ENCODE measurements at regions not wholly inside any gene's neighbourhood (a gene's known extent, or its start where the extent isn't known, plus 50 kb on each side); places are given as distances from the start of the nearest gene placed in this dataset.

- intact Hi-C loops (cut with DNase I), result no loop called here
- 89% methylated on average over 3 of the region's 3 CpGs for WGBS (ENCODE audit: insufficient coverage, low coverage, low lambda C conversion rate, missing lambda C conversion rate)
- H3K4me3 ChIP-seq, result no peak overlapping the region
- DNase-seq (no peak), ATAC-seq (no peak)
- H3K27me3 ChIP-seq, result no peaks in the 10 kb centered on the region
- no peaks in the 10 kb centered on the region for H3K9me3 ChIP-seq
- no peak overlapping the region for H3K27ac ChIP-seq
- no peak for TF ChIP-seq POLR2A (IDR thresholded peaks at IDR 0.05)
- no peak for TF ChIP-seq CTCF (IDR thresholded peaks at IDR 0.05)
- peaks cover 0 to 11% (median 0%) of the 10 kb centered on the region in 4 donors for H3K4me1 ChIP-seq
- no peaks in the 10 kb centered on the region for H3K36me3 ChIP-seq
Observed at GRCh38 chr22:25510876-25511275, 53.6 kb upstream of the GRK3 start.

- ATAC-seq (no peak), DNase-seq (no peak)
- Histone ChIP-seq H3K27me3 (no peaks in the 10 kb centered on the region), H3K27ac (no peak overlapping the region), H3K9me3 (no peaks in the 10 kb centered on the region), H3K36me3 (no peaks in the 10 kb centered on the region), H3K4me1 (peaks cover 0 to 11% (median 0%) of the 10 kb centered on the region in 4 donors), H3K4me3 (no peak overlapping the region)
- TF ChIP-seq CTCF (IDR thresholded peaks at IDR 0.05), result no peak
- no peak for TF ChIP-seq POLR2A (IDR thresholded peaks at IDR 0.05)
- intact Hi-C loops (cut with DNase I), result no loop called here
- WGBS (ENCODE audit: insufficient coverage, low coverage, low lambda C conversion rate, missing lambda C conversion rate), result 88% methylated on average over 3 of the region's 3 CpGs
Observed at GRCh38 chr22:25511725-25512124, 52.8 kb upstream of the GRK3 start.

- ATAC-seq, result no peak
- no peaks in the 10 kb centered on the region for H3K36me3 ChIP-seq
- H3K4me3 ChIP-seq, result no peak overlapping the region
- intact Hi-C loops (cut with DNase I), result no loop called here
- 81% methylated on average over 11 of the region's 13 CpGs for WGBS (ENCODE audit: insufficient coverage, low coverage, low lambda C conversion rate, missing lambda C conversion rate)
- no peak for DNase-seq
- peaks cover 0 to 1% (median 0%) of the 10 kb centered on the region in 4 donors for H3K4me1 ChIP-seq
- no peak for TF ChIP-seq POLR2A (IDR thresholded peaks at IDR 0.05)
- no peak for TF ChIP-seq CTCF (IDR thresholded peaks at IDR 0.05)
- H3K27me3 ChIP-seq, result no peaks in the 10 kb centered on the region
- no peaks in the 10 kb centered on the region for H3K9me3 ChIP-seq
- no peak overlapping the region for H3K27ac ChIP-seq
Observed at GRCh38 chr22:25514436-25515180, 49.9 kb upstream of the GRK3 start.

Small RNA genes lying in the stretch of these regions (microRNA-seq; reads per million reads assigned to microRNA genes)
- gene MIR6817, result 0 reads per million in 2 donors

Small RNA genes lying in the stretch of these regions (small RNA-seq; reads per million reads assigned to genes)
- gene IGLL3P (0 reads per million in 2 experiments), gene MIR6817 (0 reads per million in 2 experiments)
